ENCODE measurements at regions not wholly inside any gene's neighbourhood (a gene's known extent, or its start where the extent isn't known, plus 50 kb on each side); places are given as distances from the start of the nearest gene placed in this dataset.
"Not testable (repeated sequence)": the region's sequence is repeated elsewhere in the genome, so short reads cannot be mapped to it uniquely, and the experiment has no call there.

GRCh38 chr18:78798402-78799175 lies 181.0 kb upstream of the SALL3 start:
- no peak for TF ChIP-seq CTCF (IDR thresholded peaks at IDR 0.05; ENCODE audit: low read depth, low read length)
- DNase-seq (ENCODE audit: low read depth, low spot score) = no peak
- in situ Hi-C loops (cut with HindIII; ENCODE audit: low sequenced_read_pairs) = no loop called here
- H3K4me3 ChIP-seq (ENCODE audit: low read depth, low read length) = no peak overlapping the region

DNA sequence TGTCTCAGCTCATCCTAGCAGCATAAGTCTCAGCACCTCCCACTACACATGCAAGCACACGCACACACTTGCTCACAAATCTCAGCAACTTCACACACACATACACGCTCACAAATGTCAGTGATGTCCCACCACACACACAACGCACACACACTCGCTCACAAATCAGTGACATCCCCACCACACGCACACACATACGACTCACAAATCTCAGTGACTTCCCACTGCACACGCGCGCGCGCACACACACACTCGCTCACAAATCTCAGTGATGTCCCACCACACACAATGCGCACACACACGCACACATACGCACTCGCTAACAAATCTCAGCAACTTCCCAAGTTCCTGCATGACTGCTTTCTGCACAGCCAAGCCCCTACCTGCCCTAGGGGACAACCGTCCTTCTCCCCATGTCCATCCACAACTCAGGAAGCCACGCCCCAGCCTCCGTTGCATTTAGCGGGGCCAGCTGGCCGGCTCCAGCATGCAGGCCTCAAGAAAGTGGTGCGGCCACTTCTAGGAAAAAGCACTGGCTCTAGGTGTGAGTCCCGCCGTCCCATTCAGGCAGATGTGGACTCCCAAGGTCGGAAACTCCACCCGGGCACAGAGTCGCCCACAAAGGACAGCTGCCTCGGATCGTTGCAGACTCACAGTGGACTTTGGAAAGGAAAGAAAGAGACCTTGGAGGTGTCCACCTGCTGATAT lies 180.1 kb upstream of the SALL3 start:
- DNase-seq (ENCODE audit: low read depth, low spot score) = no peak
- no peak overlapping the region for H3K4me3 ChIP-seq (ENCODE audit: low read depth, low read length)
- in situ Hi-C loops (cut with HindIII; ENCODE audit: low sequenced_read_pairs) = no loop called here
- TF ChIP-seq CTCF (IDR thresholded peaks at IDR 0.05; ENCODE audit: low read depth, low read length) = no peak

GRCh38 chr18:78800102-78800851 lies 179.3 kb upstream of the SALL3 start:
- DNase-seq (ENCODE audit: low read depth, low spot score); H3K4me3 ChIP-seq (ENCODE audit: low read depth, low read length); in situ Hi-C loops (cut with HindIII; ENCODE audit: low sequenced_read_pairs): not testable (repeated sequence)

DNA sequence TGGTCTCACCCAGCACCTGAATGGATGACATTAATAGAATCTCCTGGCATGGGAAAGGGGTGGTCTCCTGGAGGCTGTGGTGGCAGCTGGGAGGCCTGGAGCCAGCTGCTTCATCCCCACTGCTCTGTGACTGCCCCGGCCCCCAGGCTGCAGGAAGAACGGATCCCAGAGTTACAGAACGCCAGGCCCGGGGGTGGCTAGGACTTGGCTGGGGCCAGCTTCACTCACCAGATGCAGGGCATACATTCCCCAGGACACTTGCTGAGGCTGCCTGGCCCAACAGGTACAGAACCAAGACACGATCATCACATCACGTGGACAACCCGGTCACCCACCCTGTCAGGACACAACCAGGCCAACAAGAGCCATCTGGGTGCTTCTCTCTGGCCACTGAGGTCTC lies 178.6 kb upstream of the SALL3 start:
- no peak overlapping the region for H3K4me3 ChIP-seq (ENCODE audit: low read depth, low read length)
- DNase-seq (ENCODE audit: low read depth, low spot score) = no peak
- in situ Hi-C loops (cut with HindIII; ENCODE audit: low sequenced_read_pairs) = no loop called here
- no peak for TF ChIP-seq CTCF (IDR thresholded peaks at IDR 0.05; ENCODE audit: low read depth, low read length)

DNA sequence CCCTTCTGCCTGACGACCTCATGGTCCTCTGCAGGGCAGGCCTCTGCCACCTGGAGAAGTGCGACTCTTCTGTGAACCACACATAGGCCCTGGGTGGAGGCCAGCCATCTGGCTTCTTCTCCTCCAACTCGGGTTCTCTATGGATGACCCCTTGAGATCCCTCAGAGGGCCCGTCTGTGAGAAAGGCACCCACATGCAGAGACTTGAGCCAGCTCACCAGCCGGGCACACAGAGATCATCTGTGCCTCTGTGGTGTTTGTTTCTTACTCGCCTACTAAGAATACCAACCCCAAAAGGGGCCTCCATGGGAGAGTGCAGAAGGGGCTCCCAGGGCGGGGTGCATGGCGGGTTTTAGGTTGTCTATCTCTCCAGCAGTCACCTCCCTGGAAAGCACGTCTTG lies 176.5 kb upstream of the SALL3 start:
- no peak overlapping the region for H3K4me3 ChIP-seq (ENCODE audit: low read depth, low read length)
- no peak for DNase-seq (ENCODE audit: low read depth, low spot score)
- no peak for TF ChIP-seq CTCF (IDR thresholded peaks at IDR 0.05; ENCODE audit: low read depth, low read length)
- in situ Hi-C loops (cut with HindIII; ENCODE audit: low sequenced_read_pairs) = no loop called here

DNA sequence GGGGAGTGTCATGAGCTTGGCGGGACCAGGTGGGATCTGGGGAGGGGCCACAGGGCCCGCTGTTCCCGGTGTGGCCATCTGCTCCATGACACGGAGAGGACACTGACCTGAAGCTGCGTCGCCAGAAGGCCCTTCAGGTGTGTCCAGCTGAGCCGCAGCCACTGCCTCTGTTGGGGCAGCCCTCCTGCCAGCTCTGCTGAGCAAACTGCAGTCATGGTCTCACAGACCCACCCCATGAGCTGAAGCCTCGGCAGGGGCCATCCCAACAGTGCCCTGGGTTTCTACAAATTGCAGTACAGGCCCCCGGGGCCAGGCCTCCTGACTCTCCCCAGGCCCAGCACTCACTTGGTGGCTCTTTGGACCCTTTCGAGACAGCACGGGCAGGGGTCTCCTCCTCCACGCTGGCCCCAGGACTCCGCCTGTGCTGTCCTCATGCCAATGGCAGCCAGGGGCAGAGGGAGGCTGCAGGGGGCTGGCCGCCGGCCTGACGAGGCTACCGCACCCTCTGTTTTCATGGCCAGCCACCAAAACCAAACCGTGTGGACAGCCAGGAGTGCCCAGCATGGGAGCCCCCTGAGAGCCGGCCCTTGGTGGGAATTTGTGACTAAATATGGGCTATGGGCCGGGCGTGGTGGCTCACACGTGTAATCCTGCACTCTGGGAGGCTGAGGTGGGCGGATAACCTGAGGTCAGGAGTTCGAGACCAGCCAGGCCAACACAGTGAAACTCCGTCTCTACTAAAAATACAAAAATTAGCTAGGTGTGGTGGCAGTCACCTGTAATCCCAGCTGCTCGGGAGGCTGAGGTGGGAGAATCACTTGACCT lies 175.2 kb upstream of the SALL3 start:
- no peak overlapping the region for H3K4me3 ChIP-seq (ENCODE audit: low read depth, low read length)
- in situ Hi-C loops (cut with HindIII; ENCODE audit: low sequenced_read_pairs) = no loop called here
- DNase-seq (ENCODE audit: low read depth, low spot score) = no peak
- no peak for TF ChIP-seq CTCF (IDR thresholded peaks at IDR 0.05; ENCODE audit: low read depth, low read length)

Data from astrocyte of the spinal cord (primary cell).